ENCODE measurements at regions not wholly inside any gene's neighbourhood (a gene's known extent, or its start where the extent isn't known, plus 50 kb on each side); places are given as distances from the start of the nearest gene placed in this dataset.

DNA sequence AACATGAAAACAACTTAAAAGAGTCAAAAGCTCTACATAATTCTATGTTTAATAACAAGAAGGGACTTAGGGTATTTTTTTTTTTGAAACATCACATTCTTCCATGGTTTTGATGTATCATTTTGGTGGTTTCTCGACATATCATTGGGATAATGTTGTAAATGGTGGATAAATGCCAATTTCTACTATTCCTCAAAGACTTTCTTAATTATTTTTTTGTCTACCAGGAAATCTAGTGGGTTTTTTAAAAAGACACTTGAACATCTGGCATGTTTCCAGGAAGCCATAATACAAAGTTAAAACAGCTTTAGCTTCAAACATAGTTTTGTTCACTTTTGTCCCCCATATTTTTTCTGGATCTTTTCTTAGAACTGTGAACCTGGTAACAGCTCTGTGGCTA lies 200.4 kb downstream of the DKK1 start:
- TF ChIP-seq, protein P1, sequence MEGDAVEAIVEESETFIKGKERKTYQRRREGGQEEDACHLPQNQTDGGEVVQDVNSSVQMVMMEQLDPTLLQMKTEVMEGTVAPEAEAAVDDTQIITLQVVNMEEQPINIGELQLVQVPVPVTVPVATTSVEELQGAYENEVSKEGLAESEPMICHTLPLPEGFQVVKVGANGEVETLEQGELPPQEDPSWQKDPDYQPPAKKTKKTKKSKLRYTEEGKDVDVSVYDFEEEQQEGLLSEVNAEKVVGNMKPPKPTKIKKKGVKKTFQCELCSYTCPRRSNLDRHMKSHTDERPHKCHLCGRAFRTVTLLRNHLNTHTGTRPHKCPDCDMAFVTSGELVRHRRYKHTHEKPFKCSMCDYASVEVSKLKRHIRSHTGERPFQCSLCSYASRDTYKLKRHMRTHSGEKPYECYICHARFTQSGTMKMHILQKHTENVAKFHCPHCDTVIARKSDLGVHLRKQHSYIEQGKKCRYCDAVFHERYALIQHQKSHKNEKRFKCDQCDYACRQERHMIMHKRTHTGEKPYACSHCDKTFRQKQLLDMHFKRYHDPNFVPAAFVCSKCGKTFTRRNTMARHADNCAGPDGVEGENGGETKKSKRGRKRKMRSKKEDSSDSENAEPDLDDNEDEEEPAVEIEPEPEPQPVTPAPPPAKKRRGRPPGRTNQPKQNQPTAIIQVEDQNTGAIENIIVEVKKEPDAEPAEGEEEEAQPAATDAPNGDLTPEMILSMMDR (conservative IDR thresholded peaks at IDR 0.05) = no peak
- no peak for TF ChIP-seq ZFX (IDR thresholded peaks at IDR 0.05)

Data from C4-2B (cell line).